Neural cell (in vitro differentiated cells): ENCODE measurements at regions not wholly inside any gene's neighbourhood (a gene's known extent, or its start where the extent isn't known, plus 50 kb on each side); places are given as distances from the start of the nearest gene placed in this dataset.

Source experiments
- CTCF ChIP-seq: fragments of 450-650 bp; IDR thresholded peaks from 2 replicates; pipeline ENCODE4 v1.5.1; 2014; ENCODE audit warnings: antibody characterized with exemption, mild to moderate bottlenecking, moderate library complexity; ENCODE audit not compliant: poor library complexity, severe bottlenecking
- EP300 ChIP-seq: fragments of 450-650 bp; conservative IDR thresholded peaks from 2 replicates; pipeline ENCODE4 v1.6.1; 2014; ENCODE audit warnings: antibody characterized with exemption, mild to moderate bottlenecking, moderate library complexity; ENCODE audit not compliant: poor library complexity, severe bottlenecking
- EZH2 ChIP-seq: fragments of 200-600, 300-800 bp; shearing (Covaris generic), sonication (generic); IDR thresholded peaks from 2 replicates; pipeline ENCODE4 v1.6.1; 2014; ENCODE audit warnings: antibody characterized with exemption, low read length, borderline replicate concordance, mild to moderate bottlenecking; ENCODE audit not compliant: insufficient read depth, poor library complexity, severe bottlenecking
- POLR2AphosphoS5 ChIP-seq: IDR thresholded peaks from 2 replicates; pipeline ENCODE4 v1.6.1; 2012

GRCh38 chr6:90364286-90364685 is 67.6 kb upstream of the BACH2 start:
- TF ChIP-seq CTCF: no peak
- TF ChIP-seq EP300: no peak
- TF ChIP-seq EZH2: no peak
- TF ChIP-seq POLR2AphosphoS5: no peak
